Naive thymus-derived CD4-positive, alpha-beta T cell (primary cell): ENCODE measurements at regions not wholly inside any gene's neighbourhood (a gene's known extent, or its start where the extent isn't known, plus 50 kb on each side); places are given as distances from the start of the nearest gene placed in this dataset.

Experiments used
- ATAC-seq: fragments of 150-1000 bp; cut with Tn5 transposase; 2 replicates; pipeline ENCODE4 v1.10.0; 2021; ENCODE audit warnings: mild to moderate bottlenecking, moderate library complexity
- CTCF ChIA-PET: fragments of 350-600 bp; sonication (Branson Sonifier 250); formaldehyde crosslinking; loops from one replicate; lab custom pipeline; 2021; ENCODE audit warnings: antibody characterized with exemption; lab: Charles Lee
- POLR2A ChIA-PET: fragments of 350-600 bp; sonication (Branson Sonifier 250); formaldehyde crosslinking; loops from one replicate; lab custom pipeline; 2021; ENCODE audit warnings: antibody characterized with exemption, inconsistent platforms; lab: Charles Lee
- DNase-seq, 9 donors: peaks; one replicate each; pipeline versions ENCODE4 v3.0.0 to v3.0.0-alpha.2; 2020 to 2022; ENCODE audit warnings: mixed read lengths in 1 of 9
- H3K27ac ChIP-seq: one replicate; pipeline ENCODE4 v1.7.0; 2013; ENCODE audit warnings: mild to moderate bottlenecking, low read depth, low read length, moderate library complexity
- H3K27me3 ChIP-seq, 2 donors: one replicate each; pipeline ENCODE4 v1.7.0; 2013; ENCODE audit warnings: low read length in 2 of 2, mild to moderate bottlenecking in 2 of 2, moderate library complexity in 2 of 2; ENCODE audit not compliant: control insufficient read depth in 2 of 2, insufficient read depth in 2 of 2
- H3K36me3 ChIP-seq, 3 experiments: 1 replicate in 2 of 3; 2 replicates in 1 of 3; pipeline ENCODE4 v1.7.0; 2013; ENCODE audit warnings: low read length in 3 of 3, mild to moderate bottlenecking in 3 of 3, moderate library complexity in 1 of 3; ENCODE audit not compliant: insufficient read depth in 3 of 3, control insufficient read depth in 2 of 3
- H3K4me1 ChIP-seq, 2 donors: one replicate each; pipeline ENCODE4 v1.7.0; 2013; ENCODE audit warnings: low read length in 2 of 2, mild to moderate bottlenecking in 2 of 2, moderate library complexity in 1 of 2; ENCODE audit not compliant: control insufficient read depth in 2 of 2, insufficient read depth in 2 of 2
- H3K4me3 ChIP-seq: 2 replicates; pipeline ENCODE4 v1.7.0; 2013; ENCODE audit warnings: mild to moderate bottlenecking, low read length
- H3K9me3 ChIP-seq, 3 experiments: 1 replicate in 2 of 3; 2 replicates in 1 of 3; pipeline ENCODE4 v1.7.0; 2013; ENCODE audit warnings: low read length in 3 of 3; ENCODE audit not compliant: control insufficient read depth in 2 of 3
- H3K27ac Mint-ChIP-seq, 9 donors: one replicate each; pipeline ENCODE4 v1.8.0; 2020 to 2022; ENCODE audit warnings: mixed read lengths in 9 of 9, mild to moderate bottlenecking in 8 of 9, moderate library complexity in 5 of 9, inconsistent platforms in 2 of 9
- H3K27me3 Mint-ChIP-seq, 5 donors: one replicate each; pipeline ENCODE4 v1.8.0; 2021 to 2022; ENCODE audit warnings: mixed read lengths in 5 of 5, mild to moderate bottlenecking in 1 of 5
- H3K36me3 Mint-ChIP-seq, 5 donors: one replicate each; pipeline ENCODE4 v1.8.0; 2020 to 2022; ENCODE audit warnings: mixed read lengths in 5 of 5, mild to moderate bottlenecking in 3 of 5, inconsistent platforms in 1 of 5
- H3K4me1 Mint-ChIP-seq, 7 donors: one replicate each; pipeline ENCODE4 v1.8.0; 2020 to 2022; ENCODE audit warnings: mixed read lengths in 7 of 7, mild to moderate bottlenecking in 3 of 7, inconsistent platforms in 1 of 7
- H3K4me3 Mint-ChIP-seq, 10 donors: one replicate each; pipeline ENCODE4 v1.8.0; 2020 to 2022; ENCODE audit warnings: mild to moderate bottlenecking in 10 of 10, mixed read lengths in 10 of 10, moderate library complexity in 6 of 10, inconsistent platforms in 2 of 10
- H3K9me3 Mint-ChIP-seq, 11 donors: one replicate each; pipeline ENCODE4 v1.8.0; 2020 to 2022; ENCODE audit warnings: mixed read lengths in 11 of 11, mild to moderate bottlenecking in 4 of 11, inconsistent platforms in 1 of 11, moderate library complexity in 1 of 11
- intact Hi-C, 2 donors: fragments of 100-400 bp; cut with micrococcal nuclease; formaldehyde crosslinking; loops; one replicate each; pipeline ENCODE4 v1.15.1; 2023

DNA sequence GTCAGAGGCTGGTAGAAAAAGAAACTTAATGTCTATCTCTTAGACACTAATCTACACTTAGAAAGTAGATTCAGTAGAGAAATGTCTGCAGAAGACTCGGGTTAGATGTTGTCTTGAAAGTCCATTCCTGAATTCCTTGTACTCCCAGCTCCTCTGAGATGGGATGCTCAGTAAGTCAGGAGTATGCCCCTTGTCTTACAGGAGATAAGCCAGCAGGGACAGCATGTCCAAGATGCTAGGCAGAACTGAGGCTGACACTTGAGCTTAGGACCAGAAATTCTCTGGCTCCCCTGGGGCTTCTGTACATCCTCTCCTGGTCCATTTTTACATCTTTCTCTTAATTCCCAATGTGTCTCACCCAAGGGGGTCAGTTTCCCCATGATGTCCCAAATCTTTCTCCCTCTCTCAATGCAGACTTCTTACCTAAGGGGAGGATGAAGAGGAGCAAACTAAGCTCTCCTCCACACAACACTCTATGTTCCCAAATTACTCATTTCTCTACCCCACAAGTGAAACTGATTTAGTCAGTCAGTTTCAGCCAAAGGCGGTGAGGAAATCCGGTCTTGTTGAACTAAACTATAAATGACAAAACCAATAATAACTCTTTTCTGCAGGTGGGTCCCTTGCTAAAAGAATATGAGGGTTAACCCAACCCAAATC lies 558.2 kb upstream of the DIPK2B start:
- Mint-ChIP-seq H3K27me3 (no peaks in the 10 kb centered on the region), H3K36me3 (peaks cover 0 to 42% (median 0%) of the 10 kb centered on the region in 5 donors), H3K4me3 (peak overlapping the region; percentile 62 to 84 (median 70)), H3K27ac (peak overlapping the region; percentile 36 to 93 (median 73)), H3K9me3 (no peaks in the 10 kb centered on the region), H3K4me1 (peaks cover 28 to 69% (median 45%) of the 10 kb centered on the region in 7 donors)
- ChIA-PET POLR2A (interaction anchor here (0.6 to 6.5 kb wide), 3 partner anchors 12 to 50 kb away, joined by 3 to 47 read pairs (median 7); no protein-coding TSS in a partner anchor), CTCF (interaction anchor here (0.6 to 1.8 kb wide), 2 partner anchors 9 to 12 kb away, joined by 3 to 5 read pairs; no protein-coding TSS in a partner anchor)
- peak overlapping the region; percentile 29 for H3K4me3 ChIP-seq
- ATAC-seq (peak; percentile 48), DNase-seq (no peak)
- peaks cover 26 to 63% of the 10 kb centered on the region in 2 donors for H3K4me1 ChIP-seq
- H3K9me3 ChIP-seq = no peaks in the 10 kb centered on the region
- peak overlapping the region; percentile 31 for H3K27ac ChIP-seq
- intact Hi-C loops = loop anchor here (1.0 to 5.0 kb wide), 4 partner anchors 8 to 48 kb away; no protein-coding TSS in a partner anchor
- H3K36me3 ChIP-seq = no peaks in the 10 kb centered on the region
- no peaks in the 10 kb centered on the region for H3K27me3 ChIP-seq

DNA sequence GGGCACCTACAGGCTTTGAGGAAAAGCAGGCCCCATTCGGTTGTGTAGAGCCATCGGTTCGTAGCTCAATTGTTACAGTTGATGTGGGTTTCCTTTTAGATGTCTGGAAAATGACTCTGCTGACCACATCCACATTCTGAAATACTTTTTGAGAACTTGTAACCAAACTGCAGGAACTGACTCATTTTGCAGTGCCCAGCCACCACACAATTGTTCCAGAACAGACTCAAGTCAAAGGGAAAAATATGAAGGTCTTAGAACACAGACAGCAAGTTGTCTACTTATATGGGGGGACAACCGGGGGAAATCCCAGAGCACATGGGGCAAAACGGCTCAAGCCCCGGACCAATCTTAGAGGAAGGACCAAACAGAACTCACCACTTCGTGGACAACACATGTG lies 557.6 kb upstream of the DIPK2B start:
- Histone ChIP-seq H3K9me3 (no peaks in the 10 kb centered on the region), H3K4me1 (peaks cover 31 to 67% of the 10 kb centered on the region in 2 donors), H3K36me3 (no peaks in the 10 kb centered on the region), H3K27me3 (no peaks in the 10 kb centered on the region), H3K4me3 (peak overlapping the region; percentile 29), H3K27ac (peak overlapping the region; percentile 31)
- Mint-ChIP-seq H3K27ac (peak overlapping the region in 8 of 9 donors; percentile 49 to 93 (median 72)), H3K4me3 (peak overlapping the region in 9 of 10 donors; percentile 62 to 84 (median 70)), H3K27me3 (no peaks in the 10 kb centered on the region), H3K9me3 (no peaks in the 10 kb centered on the region), H3K36me3 (peaks cover 0 to 40% (median 0%) of the 10 kb centered on the region in 5 donors), H3K4me1 (peaks cover 28 to 67% (median 45%) of the 10 kb centered on the region in 7 donors)
- peak; percentile 47 for ATAC-seq
- CTCF ChIA-PET = interaction anchor here (0.6 to 1.8 kb wide), 2 partner anchors 10 to 13 kb away, joined by 3 to 5 read pairs; no protein-coding TSS in a partner anchor
- DNase-seq = peak in 2 of 9 donors; percentile 9 to 40
- intact Hi-C loops = loop anchor here in 1 of 2 donors (2.0 to 5.0 kb wide), 2 partner anchors 46 to 48 kb away; no protein-coding TSS in a partner anchor
- POLR2A ChIA-PET = interaction anchor here (0.6 to 6.5 kb wide), 2 partner anchors 12 to 50 kb away, joined by 3 to 47 read pairs; no protein-coding TSS in a partner anchor

DNA sequence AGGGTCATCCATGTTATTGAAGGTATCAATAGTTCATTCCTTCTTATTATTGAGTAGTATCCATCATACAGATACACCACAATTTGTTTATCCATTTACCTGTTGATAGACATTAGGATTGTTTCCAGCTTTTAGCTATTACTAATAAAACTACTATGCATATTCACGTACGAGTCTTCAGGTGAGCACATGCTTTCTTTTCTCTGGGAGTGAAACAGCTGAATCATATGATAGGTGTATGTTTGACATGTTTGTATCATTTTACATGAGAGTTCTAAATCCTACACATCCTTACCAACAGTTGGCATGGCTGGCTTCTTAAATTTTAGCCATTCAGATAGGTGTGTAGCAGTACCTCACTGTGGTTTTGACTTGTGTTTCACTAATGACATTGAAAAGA lies 556.6 kb upstream of the DIPK2B start:
- H3K4me1 Mint-ChIP-seq = peaks cover 28 to 57% (median 45%) of the 10 kb centered on the region in 7 donors
- intact Hi-C loops = loop anchor here in 1 of 2 donors (5.0 kb wide), 1 partner anchor 45 kb away; no protein-coding TSS in a partner anchor
- H3K4me1 ChIP-seq = peaks cover 38 to 66% of the 10 kb centered on the region in 2 donors
- CTCF ChIA-PET = no interaction called here
- DNase-seq = no peak
- H3K27ac ChIP-seq = no peak overlapping the region
- H3K27me3 Mint-ChIP-seq = no peaks in the 10 kb centered on the region
- no peak for ATAC-seq
- H3K9me3 Mint-ChIP-seq = no peaks in the 10 kb centered on the region
- H3K4me3 Mint-ChIP-seq = peak overlapping the region in 1 of 10 donors; percentile 17
- H3K9me3 ChIP-seq = no peaks in the 10 kb centered on the region
- H3K27ac Mint-ChIP-seq = peak overlapping the region in 3 of 9 donors; percentile 6 to 52 (median 19)
- H3K27me3 ChIP-seq = no peaks in the 10 kb centered on the region
- peaks cover 0 to 34% (median 0%) of the 10 kb centered on the region in 5 donors for H3K36me3 Mint-ChIP-seq
- POLR2A ChIA-PET = interaction anchor here (6.5 kb wide), 1 partner anchor 13 kb away, joined by 47 read pairs; no protein-coding TSS in a partner anchor
- H3K36me3 ChIP-seq = no peaks in the 10 kb centered on the region
- H3K4me3 ChIP-seq = no peak overlapping the region

DNA sequence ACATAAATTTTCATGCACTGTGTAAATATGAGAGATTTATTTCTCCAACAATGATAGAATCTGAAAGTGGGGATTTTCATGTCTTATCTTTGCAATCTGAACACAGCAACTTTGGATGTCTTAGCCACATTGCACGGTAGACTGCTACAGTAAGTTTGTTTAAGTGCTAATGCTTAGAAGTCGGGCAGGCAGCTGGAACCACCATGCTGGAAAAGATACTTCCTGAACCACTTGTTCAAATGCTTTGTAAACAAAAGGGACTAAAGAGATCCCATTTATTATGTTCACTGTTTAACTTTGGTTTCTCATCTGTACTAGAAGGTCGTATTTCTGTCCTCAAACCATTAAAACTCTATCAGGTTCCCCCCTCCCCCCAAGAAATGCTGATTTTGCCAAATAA lies 555.9 kb upstream of the DIPK2B start:
- Mint-ChIP-seq H3K4me1 (peaks cover 23 to 51% (median 42%) of the 10 kb centered on the region in 7 donors), H3K9me3 (no peaks in the 10 kb centered on the region), H3K4me3 (peak overlapping the region in 1 of 10 donors; percentile 59), H3K27ac (peak overlapping the region in 1 of 9 donors; percentile 42), H3K36me3 (peaks cover 0 to 33% (median 0%) of the 10 kb centered on the region in 5 donors), H3K27me3 (no peaks in the 10 kb centered on the region)
- CTCF ChIA-PET = no interaction called here
- Histone ChIP-seq H3K9me3 (no peaks in the 10 kb centered on the region), H3K4me3 (no peak overlapping the region), H3K36me3 (no peaks in the 10 kb centered on the region), H3K4me1 (peaks cover 38 to 65% of the 10 kb centered on the region in 2 donors), H3K27me3 (no peaks in the 10 kb centered on the region), H3K27ac (no peak overlapping the region)
- no peak for ATAC-seq
- POLR2A ChIA-PET = interaction anchor here (6.5 kb wide), 1 partner anchor 14 kb away, joined by 47 read pairs; no protein-coding TSS in a partner anchor
- intact Hi-C loops = loop anchor here in 1 of 2 donors (5.0 kb wide), 1 partner anchor 44 kb away; no protein-coding TSS in a partner anchor
- DNase-seq = no peak

DNA sequence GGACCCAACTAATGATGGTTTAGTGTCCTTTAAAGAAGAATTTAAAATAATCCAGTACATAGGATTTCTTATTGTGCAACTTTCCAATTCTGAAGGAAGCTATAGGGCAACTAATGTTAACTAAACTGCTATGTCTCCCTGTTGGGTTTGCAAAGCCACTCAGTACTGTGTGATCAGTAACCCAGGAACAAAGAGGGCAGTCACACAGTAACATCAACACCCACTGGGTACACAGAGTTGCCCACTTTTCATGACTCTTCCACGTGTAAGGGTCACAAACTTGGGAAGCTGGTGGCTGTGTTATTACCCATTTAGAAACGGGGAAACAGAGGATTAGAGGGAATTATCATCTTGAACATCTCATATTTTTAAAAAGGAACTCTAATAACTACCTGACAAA lies 555.0 kb upstream of the DIPK2B start:
- Histone ChIP-seq H3K36me3 (no peaks in the 10 kb centered on the region), H3K27ac (no peak overlapping the region), H3K4me3 (no peak overlapping the region), H3K9me3 (no peaks in the 10 kb centered on the region), H3K4me1 (peaks cover 38 to 64% of the 10 kb centered on the region in 2 donors), H3K27me3 (no peaks in the 10 kb centered on the region)
- H3K4me1 Mint-ChIP-seq = peaks cover 20 to 48% (median 39%) of the 10 kb centered on the region in 7 donors
- ChIA-PET CTCF (no interaction called here), POLR2A (interaction anchor here (6.5 kb wide), 1 partner anchor 15 kb away, joined by 47 read pairs; no protein-coding TSS in a partner anchor)
- H3K27ac Mint-ChIP-seq = peak overlapping the region in 2 of 9 donors; percentile 39 to 42
- H3K9me3 Mint-ChIP-seq = no peaks in the 10 kb centered on the region
- H3K36me3 Mint-ChIP-seq = peaks cover 0 to 29% (median 0%) of the 10 kb centered on the region in 5 donors
- intact Hi-C loops = loop anchor here in 1 of 2 donors (5.0 kb wide), 1 partner anchor 43 kb away; no protein-coding TSS in a partner anchor
- peak overlapping the region in 1 of 10 donors; percentile 57 for H3K4me3 Mint-ChIP-seq
- DNase-seq = no peak
- no peak for ATAC-seq
- H3K27me3 Mint-ChIP-seq = no peaks in the 10 kb centered on the region

DNA sequence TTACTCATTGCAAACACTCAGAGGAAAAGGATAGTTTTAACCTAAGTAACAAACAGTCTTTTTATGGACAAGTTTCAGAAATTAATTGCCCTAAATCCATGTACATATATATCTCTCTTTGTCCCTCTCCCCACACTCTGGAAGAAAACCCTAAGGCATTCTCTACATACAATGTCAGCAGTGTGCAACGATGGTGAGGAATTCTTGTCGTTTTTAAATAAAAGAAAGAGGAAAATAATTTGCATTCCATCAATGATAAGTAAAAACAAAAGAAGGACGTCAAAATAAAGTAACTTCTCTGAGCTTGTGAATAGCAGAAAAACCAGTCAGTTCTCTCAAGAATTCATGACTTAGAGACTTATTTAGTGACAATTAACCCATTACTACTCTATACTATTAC lies 550.5 kb upstream of the DIPK2B start:
- Mint-ChIP-seq H3K27ac (no peak overlapping the region), H3K36me3 (peaks cover 0 to 13% (median 4%) of the 10 kb centered on the region in 5 donors), H3K4me3 (no peak overlapping the region), H3K4me1 (peaks cover 0 to 38% (median 9%) of the 10 kb centered on the region in 7 donors), H3K27me3 (no peaks in the 10 kb centered on the region), H3K9me3 (peaks cover 0 to 2% (median 0%) of the 10 kb centered on the region in 11 donors)
- ChIA-PET CTCF (no interaction called here), POLR2A (no interaction called here)
- H3K27ac ChIP-seq = no peak overlapping the region
- no peak overlapping the region for H3K4me3 ChIP-seq
- no peaks in the 10 kb centered on the region for H3K27me3 ChIP-seq
- intact Hi-C loops = no loop called here
- H3K4me1 ChIP-seq = peaks cover 21 to 40% of the 10 kb centered on the region in 2 donors
- no peaks in the 10 kb centered on the region for H3K9me3 ChIP-seq
- ATAC-seq (no peak), DNase-seq (no peak)
- H3K36me3 ChIP-seq = no peaks in the 10 kb centered on the region
